Uterus (tissue), 3 donors: ENCODE measurements at regions not wholly inside any gene's neighbourhood (a gene's known extent, or its start where the extent isn't known, plus 50 kb on each side); places are given as distances from the start of the nearest gene placed in this dataset.

Experiments used
- DNase-seq, 2 donors: peaks; one replicate each; pipeline ENCODE4 v3.0.0-alpha.2; 2019 to 2020
- H3K27ac ChIP-seq, 2 donors: fragments of 200-600 bp; sonication (generic); 1 replicate in 1 of 2; 2 replicates in 1 of 2; pipeline ENCODE4 v1.5.1; 2016 to 2018
- H3K27me3 ChIP-seq, 2 donors: fragments of 200-600 bp; sonication (generic); one replicate each; pipeline ENCODE4 v1.5.1; 2018 to 2019; ENCODE audit warnings: control low read depth in 1 of 2
- H3K36me3 ChIP-seq, 2 donors: fragments of 200-600 bp; sonication (generic); one replicate each; pipeline ENCODE4 v1.5.1; 2019; ENCODE audit warnings: control low read depth in 1 of 2
- H3K4me1 ChIP-seq, 2 donors: fragments of 200-600 bp; sonication (generic); one replicate each; pipeline ENCODE4 v1.5.1; 2018 to 2019; ENCODE audit warnings: control low read depth in 1 of 2
- H3K4me3 ChIP-seq, 2 donors: fragments of 200-600 bp; sonication (generic); 1 replicate in 1 of 2; 2 replicates in 1 of 2; pipeline ENCODE4 v1.5.1; 2018 to 2019; ENCODE audit warnings: mild to moderate bottlenecking in 1 of 2
- H3K9me3 ChIP-seq, 2 donors: fragments of 200-600 bp; sonication (generic); one replicate each; pipeline ENCODE4 v1.5.1; 2019; ENCODE audit warnings: control low read depth in 1 of 2
- CTCF ChIP-seq, 4 experiments: fragments of 200-600 bp in 2 of 4; fragments of 450-650 bp in 2 of 4; sonication (generic) in 2 of 4; IDR thresholded peaks; one replicate each; pipeline ENCODE4 v1.5.1; 2016 to 2019; ENCODE audit warnings: antibody characterized with exemption in 4 of 4, mild to moderate bottlenecking in 2 of 4, moderate library complexity in 1 of 4
- POLR2A ChIP-seq, 2 donors: fragments of 450-650 bp; IDR thresholded peaks; one replicate each; pipeline ENCODE4 v1.6.1; 2016; ENCODE audit warnings: antibody characterized with exemption in 2 of 2, mild to moderate bottlenecking in 1 of 2, moderate library complexity in 1 of 2
- intact Hi-C: fragments of 100-400 bp; cut with DNase I; formaldehyde crosslinking; loops from one replicate; pipeline ENCODE4 v1.15.1; 2023; ENCODE audit warnings: low total_unique reads
- donor health status: DM: yes; HTN: yes; CAD: no.

- intact Hi-C loops: no loop called here
- Histone ChIP-seq H3K9me3 (no peaks in the 10 kb centered on the region), H3K4me1 (no peaks in the 10 kb centered on the region), H3K4me3 (no peak overlapping the region), H3K27me3 (no peaks in the 10 kb centered on the region), H3K27ac (no peak overlapping the region), H3K36me3 (no peaks in the 10 kb centered on the region)
- no peak for DNase-seq
- TF ChIP-seq POLR2A (IDR thresholded peaks at IDR 0.05) (no peak), CTCF (IDR thresholded peaks at IDR 0.05) (no peak)
These were observed 207.1 kb upstream of the SLC16A7 start for GRCh38 chr12:59388694-59389093.

- no peaks in the 10 kb centered on the region for H3K4me1 ChIP-seq
- no peak overlapping the region for H3K4me3 ChIP-seq
- no peak for TF ChIP-seq POLR2A (IDR thresholded peaks at IDR 0.05)
- TF ChIP-seq CTCF (IDR thresholded peaks at IDR 0.05): no peak
- no peak overlapping the region for H3K27ac ChIP-seq
- no peaks in the 10 kb centered on the region for H3K9me3 ChIP-seq
- H3K27me3 ChIP-seq: no peaks in the 10 kb centered on the region
- no peak for DNase-seq
- no peaks in the 10 kb centered on the region for H3K36me3 ChIP-seq
- intact Hi-C loops: no loop called here
These were observed 207.7 kb upstream of the SLC16A7 start for GRCh38 chr12:59388176-59388575.

GRCh38 chr12:59386236-59386635, 209.6 kb upstream of the SLC16A7 start:
- TF ChIP-seq POLR2A (IDR thresholded peaks at IDR 0.05): no peak
- H3K4me3 ChIP-seq: no peak overlapping the region
- H3K27me3 ChIP-seq: no peaks in the 10 kb centered on the region
- intact Hi-C loops: no loop called here
- H3K9me3 ChIP-seq: no peaks in the 10 kb centered on the region
- no peaks in the 10 kb centered on the region for H3K36me3 ChIP-seq
- H3K4me1 ChIP-seq: no peaks in the 10 kb centered on the region
- DNase-seq: no peak
- H3K27ac ChIP-seq: no peak overlapping the region

- H3K27me3 ChIP-seq: no peaks in the 10 kb centered on the region
- H3K4me3 ChIP-seq: no peak overlapping the region
- TF ChIP-seq POLR2A (IDR thresholded peaks at IDR 0.05) (no peak), CTCF (IDR thresholded peaks at IDR 0.05) (no peak)
- H3K9me3 ChIP-seq: no peaks in the 10 kb centered on the region
- no peaks in the 10 kb centered on the region for H3K4me1 ChIP-seq
- intact Hi-C loops: no loop called here
- DNase-seq: no peak
- no peak overlapping the region for H3K27ac ChIP-seq
- H3K36me3 ChIP-seq: no peaks in the 10 kb centered on the region
These were observed 212.6 kb upstream of the SLC16A7 start for GRCh38 chr12:59383079-59383822.

GRCh38 chr12:59382282-59383078, 213.3 kb upstream of the SLC16A7 start:
- H3K4me3 ChIP-seq: no peak overlapping the region

More at GRCh38 chr12:59382282-59383078, 213.3 kb upstream of the SLC16A7 start:
- intact Hi-C loops: no loop called here
- Histone ChIP-seq H3K27ac (no peak overlapping the region), H3K27me3 (no peaks in the 10 kb centered on the region), H3K9me3 (no peaks in the 10 kb centered on the region), H3K4me1 (no peaks in the 10 kb centered on the region), H3K36me3 (no peaks in the 10 kb centered on the region)
- TF ChIP-seq POLR2A (IDR thresholded peaks at IDR 0.05) (no peak), CTCF (IDR thresholded peaks at IDR 0.05) (no peak)
- DNase-seq: no peak
